Right lung (tissue), 2 donors: ENCODE measurements at regions not wholly inside any gene's neighbourhood (a gene's known extent, or its start where the extent isn't known, plus 50 kb on each side); places are given as distances from the start of the nearest gene placed in this dataset.

Experiments
- DNase-seq, 2 donors: peaks; one replicate each; pipeline ENCODE4 v3.0.0-alpha.2; 2013

- DNase-seq: peak; percentile 63 to 65
Measured at GRCh38 chr10:42951486-42952251, 125.2 kb upstream of the RET start.

GRCh38 chr10:42952349-42952748 lies 124.5 kb upstream of the RET start:
- peak; percentile 20 to 40 for DNase-seq

GRCh38 chr10:42952931-42953683 lies 123.8 kb upstream of the RET start:
- no peak for DNase-seq

- DNase-seq: no peak
Measured at GRCh38 chr10:42953684-42954674, 122.9 kb upstream of the RET start.

- no peak for DNase-seq
Measured at GRCh38 chr10:42954766-42955492, 121.9 kb upstream of the RET start.

GRCh38 chr10:42955493-42955889 lies 121.4 kb upstream of the RET start:
- DNase-seq: no peak

GRCh38 chr10:42956045-42956444 lies 120.8 kb upstream of the RET start:
- DNase-seq: no peak

GRCh38 chr10:42958142-42958868 lies 118.6 kb upstream of the RET start:
- DNase-seq: no peak

GRCh38 chr10:42959833-42960232 lies 117.0 kb upstream of the RET start:
- DNase-seq: no peak

- no peak for DNase-seq
Measured at GRCh38 chr10:42960491-42960990, 116.3 kb upstream of the RET start.

GRCh38 chr10:42960991-42961795 lies 115.7 kb upstream of the RET start:
- DNase-seq: no peak

GRCh38 chr10:42961796-42962109 lies 115.1 kb upstream of the RET start:
- DNase-seq: no peak

- no peak for DNase-seq
Measured at GRCh38 chr10:42962110-42962901, 114.6 kb upstream of the RET start.

GRCh38 chr10:42962902-42963231 lies 114.0 kb upstream of the RET start:
- no peak for DNase-seq

GRCh38 chr10:42963312-42963711 lies 113.6 kb upstream of the RET start:
- DNase-seq: no peak

GRCh38 chr10:42969147-42969546 lies 107.7 kb upstream of the RET start:
- no peak for DNase-seq

GRCh38 chr10:42969909-42970308 lies 107.0 kb upstream of the RET start:
- no peak for DNase-seq

- no peak for DNase-seq
Measured at GRCh38 chr10:42970451-42971250, 106.2 kb upstream of the RET start.
